Neuronal stem cell (in vitro differentiated cells): ENCODE measurements at regions not wholly inside any gene's neighbourhood (a gene's known extent, or its start where the extent isn't known, plus 50 kb on each side); places are given as distances from the start of the nearest gene placed in this dataset.

Experiments used
- DNase-seq: peaks from one replicate; pipeline ENCODE4 v3.0.0-alpha.2; 2013; ENCODE audit warnings: low spot score
- H2AFZ ChIP-seq: one replicate; pipeline ENCODE4 v1.6.1; 2013; ENCODE audit warnings: mild to moderate bottlenecking, low read length, inconsistent platforms
- H2AK5ac ChIP-seq: 2 replicates; pipeline ENCODE4 v1.6.1; 2013; ENCODE audit warnings: low read depth, mild to moderate bottlenecking, inconsistent platforms, low read length, moderate library complexity, mixed read lengths
- H2BK120ac ChIP-seq: 2 replicates; pipeline ENCODE4 v1.6.1; 2013; ENCODE audit warnings: low read depth, mild to moderate bottlenecking, inconsistent platforms, low read length, moderate library complexity, mixed read lengths
- H2BK12ac ChIP-seq: one replicate; pipeline ENCODE4 v1.6.1; 2013; ENCODE audit warnings: low read length, inconsistent platforms
- H2BK15ac ChIP-seq: 2 replicates; pipeline ENCODE4 v1.6.1; 2013; ENCODE audit warnings: mild to moderate bottlenecking, low read length, inconsistent platforms, mixed read lengths
- H2BK5ac ChIP-seq: one replicate; pipeline ENCODE4 v1.6.1; 2013; ENCODE audit warnings: inconsistent platforms, mild to moderate bottlenecking, low read length, moderate library complexity
- H3K14ac ChIP-seq: one replicate; pipeline ENCODE4 v1.6.1; 2013; ENCODE audit warnings: low read length, inconsistent platforms
- H3K18ac ChIP-seq: 2 replicates; pipeline ENCODE4 v1.6.1; 2013; ENCODE audit warnings: low read length, inconsistent platforms
- H3K23ac ChIP-seq: 2 replicates; pipeline ENCODE4 v1.6.1; 2013; ENCODE audit warnings: low read depth, mild to moderate bottlenecking, mixed read lengths, low read length, inconsistent platforms; ENCODE audit not compliant: poor library complexity
- H3K27ac ChIP-seq: replicated peaks from 3 replicates; pipeline ENCODE4 v1.5.1; 2013; ENCODE audit warnings: low read length, inconsistent platforms
- H3K27me3 ChIP-seq, 3 experiments: 2 replicates each; pipeline ENCODE4 v1.6.1; 2013; ENCODE audit warnings: low read length in 3 of 3, mild to moderate bottlenecking in 2 of 3, inconsistent platforms in 1 of 3, low read depth in 1 of 3, mixed read lengths in 1 of 3, moderate library complexity in 1 of 3; ENCODE audit not compliant: control insufficient read depth in 3 of 3, insufficient read depth in 3 of 3
- H3K36me3 ChIP-seq, 2 donors: replicated peaks in 1 of 2; 2 replicates each; pipeline ENCODE4 v1.6.1; 2013; ENCODE audit warnings: low read length in 2 of 2; ENCODE audit not compliant: control insufficient read depth in 2 of 2, insufficient read depth in 2 of 2
- H3K4ac ChIP-seq: 2 replicates; pipeline ENCODE4 v1.6.1; 2013; ENCODE audit warnings: inconsistent platforms, mild to moderate bottlenecking, low read length, moderate library complexity
- H3K4me1 ChIP-seq, 2 donors: 1 replicate in 1 of 2; 2 replicates in 1 of 2; pipeline ENCODE4 v1.6.1; 2013; ENCODE audit warnings: low read length in 2 of 2, low read depth in 1 of 2; ENCODE audit not compliant: control insufficient read depth in 2 of 2, insufficient read depth in 1 of 2
- H3K4me2 ChIP-seq: one replicate; pipeline ENCODE4 v1.6.1; 2013; ENCODE audit warnings: mild to moderate bottlenecking, low read length, inconsistent platforms; ENCODE audit not compliant: insufficient read depth, poor library complexity, severe bottlenecking
- H3K4me3 ChIP-seq, 2 donors: 2 replicates each; pipeline ENCODE4 v1.5.1; 2013; ENCODE audit warnings: low read length in 2 of 2, mild to moderate bottlenecking in 2 of 2, inconsistent platforms in 1 of 2, moderate library complexity in 1 of 2
- H3K79me1 ChIP-seq: one replicate; pipeline ENCODE4 v1.6.1; 2013; ENCODE audit warnings: low read depth, mild to moderate bottlenecking, inconsistent platforms, low read length, moderate library complexity
- H3K9ac ChIP-seq: one replicate; pipeline ENCODE4 v1.6.1; 2013; ENCODE audit warnings: mild to moderate bottlenecking, low read depth, low read length, inconsistent platforms; ENCODE audit not compliant: poor library complexity
- H3K9me3 ChIP-seq, 2 donors: replicated peaks in 1 of 2; 2 replicates each; pipeline versions ENCODE3 to v1.6.1; 2013; ENCODE audit warnings: low read length in 2 of 2, mild to moderate bottlenecking in 2 of 2, inconsistent platforms in 1 of 2, low read depth in 1 of 2, mixed read lengths in 1 of 2, moderate library complexity in 1 of 2; ENCODE audit not compliant: control insufficient read depth in 2 of 2, insufficient read depth in 1 of 2
- H4K8ac ChIP-seq: one replicate; pipeline ENCODE4 v1.6.1; 2013; ENCODE audit warnings: low read depth, mild to moderate bottlenecking, inconsistent platforms, low read length, moderate library complexity
- H4K91ac ChIP-seq: one replicate; pipeline ENCODE4 v1.6.1; 2013; ENCODE audit warnings: low read length, low read depth, mild to moderate bottlenecking, inconsistent platforms; ENCODE audit not compliant: poor library complexity
- WGBS, 2 donors: extraction: QIAGEN DNeasy Blood & Tissue Kit; methylation state at CpG; one replicate each; pipeline ENCODE4 v1.1.7; 2013; ENCODE audit warnings: missing lambda C conversion rate in 2 of 2, mixed read lengths in 1 of 2; ENCODE audit not compliant: insufficient read length in 2 of 2, insufficient replicate concordance in 1 of 2; ENCODE audit errors: extremely low coverage in 2 of 2; 5-methylcytosine and 5-hydroxymethylcytosine counted together

GRCh38 chr10:81704596-81704995, 170.4 kb upstream of the NRG3 start:
- no peak overlapping the region for H3K18ac ChIP-seq
- no peak overlapping the region for H3K4me3 ChIP-seq
- no peaks in the 10 kb centered on the region for H3K4me1 ChIP-seq
- no peak overlapping the region for H3K4ac ChIP-seq
- H3K27me3 ChIP-seq, result no peaks in the 10 kb centered on the region
- no peak overlapping the region for H2AK5ac ChIP-seq
- DNase-seq, result no peak
- no peak overlapping the region for H3K23ac ChIP-seq
- H3K79me1 ChIP-seq, result no peaks in the 10 kb centered on the region
- no peak overlapping the region for H4K8ac ChIP-seq
- no peak overlapping the region for H2BK15ac ChIP-seq
- H3K9ac ChIP-seq, result no peak overlapping the region
- H3K4me2 ChIP-seq, result no peak overlapping the region
- H2AFZ ChIP-seq, result no peak overlapping the region
- no peaks in the 10 kb centered on the region for H3K36me3 ChIP-seq
- no peak overlapping the region for H4K91ac ChIP-seq
- H3K14ac ChIP-seq, result no peak overlapping the region
- no peaks in the 10 kb centered on the region for H3K9me3 ChIP-seq
- H2BK120ac ChIP-seq, result no peak overlapping the region
- no peak overlapping the region for H3K27ac ChIP-seq
- H2BK12ac ChIP-seq, result no peak overlapping the region
- no CpG with 5 or more reads among the region's 1 CpG for WGBS, 2 donors
- no peak overlapping the region for H2BK5ac ChIP-seq

DNA sequence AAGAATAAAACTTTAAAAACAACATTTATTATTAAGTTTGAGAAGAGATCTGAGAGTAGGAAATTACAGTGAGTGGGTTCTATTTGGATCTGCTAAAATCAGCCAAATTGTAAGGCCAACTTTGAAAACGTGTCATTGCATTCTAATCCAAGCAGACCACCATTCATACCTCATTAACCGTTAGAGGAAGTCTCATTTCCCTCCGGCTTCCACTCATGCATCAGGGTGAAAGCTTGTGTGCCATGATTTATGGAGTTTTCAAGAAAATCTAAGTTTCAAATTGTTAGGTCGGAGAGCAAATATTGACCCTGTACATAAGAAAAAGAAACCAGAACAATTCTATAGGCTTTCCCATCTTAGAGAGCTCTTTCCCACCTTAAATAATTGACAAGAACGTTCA, 166.6 kb upstream of the NRG3 start:
- H2BK120ac ChIP-seq, result no peak overlapping the region
- H3K23ac ChIP-seq, result no peak overlapping the region
- H2BK15ac ChIP-seq, result no peak overlapping the region
- H3K27me3 ChIP-seq, result no peaks in the 10 kb centered on the region
- no peak overlapping the region for H2AFZ ChIP-seq
- no peak overlapping the region for H3K4me2 ChIP-seq
- no peak overlapping the region for H3K9ac ChIP-seq
- H3K4me3 ChIP-seq, result no peak overlapping the region
- H3K79me1 ChIP-seq, result no peaks in the 10 kb centered on the region
- H3K36me3 ChIP-seq, result no peaks in the 10 kb centered on the region
- no peaks in the 10 kb centered on the region for H3K4me1 ChIP-seq
- H3K27ac ChIP-seq, result no peak overlapping the region
- no peak overlapping the region for H4K91ac ChIP-seq
- WGBS, 2 donors, result no CpG with 5 or more reads among the region's 5 CpGs
- no peak overlapping the region for H3K18ac ChIP-seq
- no peak overlapping the region for H2AK5ac ChIP-seq
- H2BK5ac ChIP-seq, result no peak overlapping the region
- H4K8ac ChIP-seq, result no peak overlapping the region
- no peak overlapping the region for H3K4ac ChIP-seq
- H3K14ac ChIP-seq, result no peak overlapping the region
- H2BK12ac ChIP-seq, result no peak overlapping the region
- no peaks in the 10 kb centered on the region for H3K9me3 ChIP-seq
- DNase-seq, result no peak

GRCh38 chr10:81708929-81709328, 166.1 kb upstream of the NRG3 start:
- no peak overlapping the region for H3K4me2 ChIP-seq
- H3K4me1 ChIP-seq, result no peaks in the 10 kb centered on the region
- no peak overlapping the region for H3K27ac ChIP-seq
- no peak overlapping the region for H3K4me3 ChIP-seq
- no peak overlapping the region for H2BK5ac ChIP-seq
- no peak overlapping the region for H2AK5ac ChIP-seq
- no peak overlapping the region for H2BK12ac ChIP-seq
- H2AFZ ChIP-seq, result no peak overlapping the region
- no peak overlapping the region for H3K23ac ChIP-seq
- H4K91ac ChIP-seq, result no peak overlapping the region
- H3K9ac ChIP-seq, result no peak overlapping the region
- no peak for DNase-seq
- no peaks in the 10 kb centered on the region for H3K9me3 ChIP-seq
- H3K14ac ChIP-seq, result no peak overlapping the region
- WGBS, 2 donors, result no CpG with 5 or more reads among the region's 2 CpGs
- H3K36me3 ChIP-seq, result no peaks in the 10 kb centered on the region
- no peaks in the 10 kb centered on the region for H3K79me1 ChIP-seq
- H4K8ac ChIP-seq, result no peak overlapping the region
- no peak overlapping the region for H3K18ac ChIP-seq
- H2BK120ac ChIP-seq, result no peak overlapping the region
- no peaks in the 10 kb centered on the region for H3K27me3 ChIP-seq
- no peak overlapping the region for H3K4ac ChIP-seq
- no peak overlapping the region for H2BK15ac ChIP-seq

- Histone ChIP-seq H4K91ac (no peak overlapping the region), H2BK15ac (no peak overlapping the region), H3K4ac (no peak overlapping the region), H3K18ac (no peak overlapping the region), H3K27me3 (no peaks in the 10 kb centered on the region), H2AK5ac (no peak overlapping the region), H3K9ac (no peak overlapping the region), H3K4me2 (no peak overlapping the region), H3K4me1 (peaks cover 0 to 9% of the 10 kb centered on the region in 2 donors), H3K27ac (no peak overlapping the region), H3K9me3 (no peaks in the 10 kb centered on the region), H2BK120ac (no peak overlapping the region), H2BK5ac (no peak overlapping the region), H3K79me1 (no peaks in the 10 kb centered on the region), H4K8ac (no peak overlapping the region), H3K36me3 (no peaks in the 10 kb centered on the region), H3K14ac (no peak overlapping the region), H3K23ac (no peak overlapping the region), H3K4me3 (no peak overlapping the region), H2AFZ (no peak overlapping the region), H2BK12ac (no peak overlapping the region)
- no CpG with 5 or more reads among the region's 1 CpG for WGBS, 2 donors
- DNase-seq, result no peak
These were observed 152.6 kb upstream of the NRG3 start for GRCh38 chr10:81722399-81722798.
